ENCODE measurements at regions not wholly inside any gene's neighbourhood (a gene's known extent, or its start where the extent isn't known, plus 50 kb on each side); places are given as distances from the start of the nearest gene placed in this dataset.

GRCh38 chr14:101040538-101041442 lies 137.3 kb upstream of the RTL1 start:
- Mint-ChIP-seq H3K36me3 (ENCODE audit: low read depth, unreplicated experiment) (peaks cover 47% of the 10 kb centered on the region), H3K4me1 (ENCODE audit: low read depth, unreplicated experiment) (peaks cover 5% of the 10 kb centered on the region), H3K9me3 (ENCODE audit: unreplicated experiment) (peaks cover 10% of the 10 kb centered on the region), H3K27ac (ENCODE audit: unreplicated experiment) (no peak overlapping the region), H3K27me3 (ENCODE audit: low read depth, unreplicated experiment) (peaks cover 5% of the 10 kb centered on the region), H3K4me3 (ENCODE audit: unreplicated experiment) (no peak overlapping the region)
- no peak for TF ChIP-seq CTCF (IDR thresholded peaks at IDR 0.05; ENCODE audit: insufficient read depth, low read depth, low read length)
- no peak for TF ChIP-seq EZH2 (IDR thresholded peaks at IDR 0.05; ENCODE audit: insufficient read depth, low read length)
- Histone ChIP-seq H3K36me3 (ENCODE audit: insufficient read depth, low read length) (peaks cover 50% of the 10 kb centered on the region), H3K27ac (ENCODE audit: low read depth, low read length) (no peak overlapping the region), H3K9ac (ENCODE audit: low read length) (no peak overlapping the region), H3K4me1 (ENCODE audit: insufficient read depth, low read length) (no peaks in the 10 kb centered on the region), H3K4me3 (ENCODE audit: insufficient read depth, low read depth, low read length) (no peak overlapping the region), H2AFZ (ENCODE audit: low read depth, low read length) (no peak overlapping the region), H3K9me3 (ENCODE audit: insufficient read depth, low read depth, low read length) (no peaks in the 10 kb centered on the region), H3K79me2 (ENCODE audit: insufficient read depth, low read length) (peaks cover 16% of the 10 kb centered on the region), H3K27me3 (ENCODE audit: insufficient read depth, low read length) (no peaks in the 10 kb centered on the region), H3K4me2 (ENCODE audit: low read length) (no peak overlapping the region), H4K20me1 (ENCODE audit: insufficient read depth, low read length) (peaks cover 85% of the 10 kb centered on the region)
- DNase-seq (ENCODE audit: low read depth) (no peak), FAIRE-seq (no peak)

- Histone ChIP-seq H2AFZ (ENCODE audit: low read depth, low read length) (no peak overlapping the region), H3K4me2 (ENCODE audit: low read length) (no peak overlapping the region), H3K79me2 (ENCODE audit: insufficient read depth, low read length) (peaks cover 10% of the 10 kb centered on the region), H3K9me3 (ENCODE audit: insufficient read depth, low read depth, low read length) (no peaks in the 10 kb centered on the region), H3K27ac (ENCODE audit: low read depth, low read length) (no peak overlapping the region), H3K9ac (ENCODE audit: low read length) (no peak overlapping the region), H3K36me3 (ENCODE audit: insufficient read depth, low read length) (peaks cover 40% of the 10 kb centered on the region), H3K4me3 (ENCODE audit: insufficient read depth, low read depth, low read length) (no peak overlapping the region), H3K4me1 (ENCODE audit: insufficient read depth, low read length) (no peaks in the 10 kb centered on the region), H4K20me1 (ENCODE audit: insufficient read depth, low read length) (peaks cover 96% of the 10 kb centered on the region), H3K27me3 (ENCODE audit: insufficient read depth, low read length) (no peaks in the 10 kb centered on the region)
- FAIRE-seq (no peak), DNase-seq (ENCODE audit: low read depth) (no peak)
- Mint-ChIP-seq H3K4me1 (ENCODE audit: low read depth, unreplicated experiment) (no peaks in the 10 kb centered on the region), H3K27ac (ENCODE audit: unreplicated experiment) (no peak overlapping the region), H3K4me3 (ENCODE audit: unreplicated experiment) (no peak overlapping the region), H3K27me3 (ENCODE audit: low read depth, unreplicated experiment) (peaks cover 5% of the 10 kb centered on the region), H3K36me3 (ENCODE audit: low read depth, unreplicated experiment) (peaks cover 62% of the 10 kb centered on the region), H3K9me3 (ENCODE audit: unreplicated experiment) (peaks cover 16% of the 10 kb centered on the region)
- TF ChIP-seq EZH2 (IDR thresholded peaks at IDR 0.05; ENCODE audit: insufficient read depth, low read length), result no peak
- no peak for TF ChIP-seq CTCF (IDR thresholded peaks at IDR 0.05; ENCODE audit: insufficient read depth, low read depth, low read length)
Observed at GRCh38 chr14:101043891-101044290, 140.4 kb upstream of the RTL1 start.

- Mint-ChIP-seq H3K36me3 (ENCODE audit: low read depth, unreplicated experiment) (peaks cover 66% of the 10 kb centered on the region), H3K4me3 (ENCODE audit: unreplicated experiment) (no peak overlapping the region), H3K4me1 (ENCODE audit: low read depth, unreplicated experiment) (no peaks in the 10 kb centered on the region), H3K9me3 (ENCODE audit: unreplicated experiment) (peaks cover 16% of the 10 kb centered on the region), H3K27me3 (ENCODE audit: low read depth, unreplicated experiment) (peaks cover 10% of the 10 kb centered on the region), H3K27ac (ENCODE audit: unreplicated experiment) (no peak overlapping the region)
- Histone ChIP-seq H3K27me3 (ENCODE audit: insufficient read depth, low read length) (no peaks in the 10 kb centered on the region), H3K9me3 (ENCODE audit: insufficient read depth, low read depth, low read length) (no peaks in the 10 kb centered on the region), H3K27ac (ENCODE audit: low read depth, low read length) (no peak overlapping the region), H3K4me2 (ENCODE audit: low read length) (no peak overlapping the region), H4K20me1 (ENCODE audit: insufficient read depth, low read length) (peaks cover 96% of the 10 kb centered on the region), H2AFZ (ENCODE audit: low read depth, low read length) (no peak overlapping the region), H3K36me3 (ENCODE audit: insufficient read depth, low read length) (peaks cover 38% of the 10 kb centered on the region), H3K4me3 (ENCODE audit: insufficient read depth, low read depth, low read length) (no peak overlapping the region), H3K79me2 (ENCODE audit: insufficient read depth, low read length) (peaks cover 11% of the 10 kb centered on the region), H3K4me1 (ENCODE audit: insufficient read depth, low read length) (no peaks in the 10 kb centered on the region), H3K9ac (ENCODE audit: low read length) (no peak overlapping the region)
- no peak for DNase-seq (ENCODE audit: low read depth)
- TF ChIP-seq CTCF (IDR thresholded peaks at IDR 0.05; ENCODE audit: insufficient read depth, low read depth, low read length), result no peak
- TF ChIP-seq EZH2 (IDR thresholded peaks at IDR 0.05; ENCODE audit: insufficient read depth, low read length), result no peak
- FAIRE-seq, result no peak
Observed at GRCh38 chr14:101044741-101045140, 141.2 kb upstream of the RTL1 start.

All from astrocyte (in vitro differentiated cells and primary cell).